Pancreas (tissue), 10 donors: ENCODE measurements at regions not wholly inside any gene's neighbourhood (a gene's known extent, or its start where the extent isn't known, plus 50 kb on each side); places are given as distances from the start of the nearest gene placed in this dataset.

Experiments
- ATAC-seq, 4 donors: fragments of 200-7000 bp; cut with Tn5 transposase; one replicate each; pipeline versions ENCODE4 v1.8.0 to v1.9.1; 2020; ENCODE audit warnings: mild to moderate bottlenecking in 4 of 4, moderate library complexity in 4 of 4
- DNase-seq, 6 donors: peaks; one replicate each; pipeline ENCODE4 v3.0.0-alpha.2; 2020
- FAIRE-seq: peaks from 2 replicates; lab custom pipeline; 2012; peaks lifted over from hg19 to GRCh38; lab: Jason Lieb, UNC
- H3K27ac ChIP-seq, 4 donors: fragments of 200-600 bp; sonication (generic); 1 replicate in 3 of 4; 2 replicates in 1 of 4; pipeline versions ENCODE4 v1.5.0 to v1.8.0; 2020
- H3K27me3 ChIP-seq, 4 donors: fragments of 200-600 bp; one replicate each; pipeline ENCODE4 v1.8.0; 2021
- H3K36me3 ChIP-seq, 3 donors: fragments of 200-600 bp; sonication (generic) in 1 of 3; one replicate each; pipeline versions ENCODE4 v1.5.0 to v1.8.0; 2020 to 2021
- H3K4me1 ChIP-seq, 3 donors: fragments of 200-600 bp; one replicate each; pipeline ENCODE4 v1.8.0; 2021
- H3K4me3 ChIP-seq, 4 donors: fragments of 200-600 bp; sonication (generic) in 2 of 4; one replicate each; pipeline versions ENCODE4 v1.5.0 to v1.8.0; 2020 to 2021
- H3K9me3 ChIP-seq, 4 donors: fragments of 200-600 bp; one replicate each; pipeline ENCODE4 v1.8.0; 2021
- CTCF ChIP-seq, 4 donors: fragments of 200-600 bp; sonication (generic) in 3 of 4; IDR thresholded peaks; one replicate each; pipeline versions ENCODE4 v1.5.0 to v1.8.0; 2021; ENCODE audit warnings: antibody characterized with exemption in 4 of 4
- WGBS, 2 donors: extraction: QIAGEN DNeasy Blood & Tissue Kit; methylation state at CpG; one replicate each; pipeline ENCODE4 v1.1.7; 2013; 5-methylcytosine and 5-hydroxymethylcytosine counted together
- intact Hi-C, 3 donors: fragments of 100-400 bp; cut with DNase I; formaldehyde crosslinking; loops; one replicate each; pipeline versions ENCODE4 v1.11.1 to v1.14.2; 2022
- donor health status: healthy with polysubstance abuse.
- donor health status: DM: no; HTN: no; CAD: no; lungs with moderate emphysema.
- donor health status: DM: no; HTN: no; CAD: no.
- donor health status: control.
- donor health status: control.
- donor health status: Bipolar disorder and iron deficiency.
- donor health status: DM: yes; HTN: yes; CAD: no.
- donor health status: DM: no; HTN: no; CAD: no.
- donor health status: DM: no; HTN: no; CAD: no.
- donor health status: DM: yes; HTN: yes; CAD: no.

- ATAC-seq (no peak), DNase-seq (no peak), FAIRE-seq (no peak)
- no peaks in the 10 kb centered on the region for H3K36me3 ChIP-seq
- no peak overlapping the region for H3K27ac ChIP-seq
- no peaks in the 10 kb centered on the region for H3K27me3 ChIP-seq
- intact Hi-C loops: no loop called here
- WGBS, 2 donors: 88 to 90% methylated on average over 2 of the region's 2 CpGs
- no peak for TF ChIP-seq CTCF (IDR thresholded peaks at IDR 0.05)
- H3K4me1 ChIP-seq: no peaks in the 10 kb centered on the region
- no peak overlapping the region for H3K4me3 ChIP-seq
- no peaks in the 10 kb centered on the region for H3K9me3 ChIP-seq
These were observed 220.0 kb downstream of the C3orf38 start for GRCh38 chr3:88369767-88370166.

DNA sequence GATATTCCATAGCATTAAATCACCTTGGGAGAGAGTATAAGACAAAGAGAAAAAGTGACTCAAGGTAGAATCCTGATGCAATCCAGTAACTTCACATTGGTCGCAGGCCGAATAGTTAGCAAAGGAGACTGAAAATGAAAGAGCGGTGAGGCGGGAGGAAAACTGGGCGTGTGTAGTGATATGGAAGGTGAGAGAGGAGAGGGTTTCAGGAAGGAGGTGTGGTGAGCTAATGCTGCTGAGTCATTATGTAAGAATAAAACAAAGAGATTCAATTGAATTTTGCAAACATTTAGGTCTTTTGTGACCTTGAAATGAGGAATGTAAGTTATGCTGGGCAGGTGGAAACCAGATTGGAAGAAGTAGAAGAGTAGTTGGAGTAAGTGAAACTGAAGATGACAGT, 235.3 kb downstream of the C3orf38 start:
- 64 to 65% methylated on average over 5 of the region's 5 CpGs for WGBS, 2 donors
- Histone ChIP-seq H3K27me3 (no peaks in the 10 kb centered on the region), H3K9me3 (no peaks in the 10 kb centered on the region), H3K27ac (no peak overlapping the region), H3K4me3 (no peak overlapping the region), H3K4me1 (no peaks in the 10 kb centered on the region), H3K36me3 (no peaks in the 10 kb centered on the region)
- intact Hi-C loops: no loop called here
- FAIRE-seq (no peak), ATAC-seq (no peak), DNase-seq (no peak)
- no peak for TF ChIP-seq CTCF (IDR thresholded peaks at IDR 0.05)

GRCh38 chr3:88398581-88398980, 248.8 kb downstream of the C3orf38 start:
- no peak overlapping the region for H3K4me3 ChIP-seq
- TF ChIP-seq CTCF (IDR thresholded peaks at IDR 0.05): no peak
- intact Hi-C loops: no loop called here
- no peaks in the 10 kb centered on the region for H3K36me3 ChIP-seq
- DNase-seq: no peak
- no peak for FAIRE-seq
- no peaks in the 10 kb centered on the region for H3K27me3 ChIP-seq
- no peak overlapping the region for H3K27ac ChIP-seq
- no peaks in the 10 kb centered on the region for H3K9me3 ChIP-seq
- no peak for ATAC-seq
- H3K4me1 ChIP-seq: no peaks in the 10 kb centered on the region

DNA sequence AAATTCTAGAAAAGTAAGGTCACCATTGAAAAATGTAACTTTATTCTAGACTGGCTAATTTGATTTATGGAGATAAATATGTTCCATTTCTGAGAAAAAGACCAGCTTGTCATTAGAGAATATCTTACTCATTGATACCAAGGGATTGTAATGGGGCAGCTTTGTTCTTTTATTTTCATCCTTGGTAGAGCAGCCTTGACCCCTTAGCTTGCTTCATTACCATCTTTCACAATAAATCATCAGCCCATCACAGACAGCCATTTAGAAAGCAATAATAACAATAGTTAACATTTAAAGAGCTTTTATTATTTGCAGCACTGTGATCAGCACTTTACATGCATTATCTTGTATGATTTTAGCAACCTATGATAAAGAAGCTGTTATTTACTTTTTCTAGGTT, 253.6 kb downstream of the C3orf38 start:
- no peak overlapping the region for H3K4me3 ChIP-seq
- H3K36me3 ChIP-seq: no peaks in the 10 kb centered on the region
- no peaks in the 10 kb centered on the region for H3K9me3 ChIP-seq
- ATAC-seq (no peak), FAIRE-seq (no peak), DNase-seq (no peak)
- TF ChIP-seq CTCF (IDR thresholded peaks at IDR 0.05): no peak
- intact Hi-C loops: no loop called here
- no peaks in the 10 kb centered on the region for H3K27me3 ChIP-seq
- H3K27ac ChIP-seq: no peak overlapping the region
- no peaks in the 10 kb centered on the region for H3K4me1 ChIP-seq

DNA sequence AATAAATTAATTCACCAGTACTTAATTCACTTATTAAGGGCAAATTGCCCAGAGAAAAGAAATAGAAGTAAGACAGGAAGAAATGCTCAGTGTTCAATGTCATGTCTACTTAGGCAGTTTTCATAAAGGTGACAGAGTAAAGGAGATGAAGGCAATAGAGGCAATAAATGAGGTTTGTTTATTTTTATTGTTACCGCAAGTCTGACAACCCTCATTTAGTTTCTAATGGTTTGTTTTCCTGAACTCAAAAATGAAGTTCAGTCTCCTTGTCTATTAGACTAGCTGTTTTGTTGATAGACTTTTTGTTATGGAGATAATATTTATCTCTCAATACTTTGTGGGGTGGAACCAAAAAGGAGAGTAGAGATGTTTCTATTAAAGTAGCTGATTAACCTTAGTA, 258.3 kb downstream of the C3orf38 start:
- Histone ChIP-seq H3K4me1 (no peaks in the 10 kb centered on the region), H3K27ac (no peak overlapping the region), H3K27me3 (no peaks in the 10 kb centered on the region), H3K4me3 (no peak overlapping the region), H3K9me3 (no peaks in the 10 kb centered on the region), H3K36me3 (no peaks in the 10 kb centered on the region)
- FAIRE-seq: no peak
- ATAC-seq: no peak
- 89 to 93% methylated on average over 1 of the region's 1 CpG for WGBS, 2 donors
- intact Hi-C loops: no loop called here
- TF ChIP-seq CTCF (IDR thresholded peaks at IDR 0.05): no peak
- DNase-seq: no peak
